ENCODE measurements at regions not wholly inside any gene's neighbourhood (a gene's known extent, or its start where the extent isn't known, plus 50 kb on each side); places are given as distances from the start of the nearest gene placed in this dataset.

GRCh38 chr13:76756451-76756850, 129.8 kb downstream of the KCTD12 start:
- no peak for TF ChIP-seq CTCF (IDR thresholded peaks at IDR 0.05)
- no peak for TF ChIP-seq POLR2AphosphoS5 (IDR thresholded peaks at IDR 0.05; ENCODE audit: insufficient read depth in 1 of 2, low read depth in 1 of 2)
- no peak for TF ChIP-seq POLR2A (IDR thresholded peaks at IDR 0.05)
